WTC11 (cell line): ENCODE measurements at regions not wholly inside any gene's neighbourhood (a gene's known extent, or its start where the extent isn't known, plus 50 kb on each side); places are given as distances from the start of the nearest gene placed in this dataset.
"Not testable (repeated sequence)": the region's sequence is repeated elsewhere in the genome, so short reads cannot be mapped to it uniquely, and the experiment has no call there.

Source experiments
- ATAC-seq: fragments of 200-7000 bp; cut with Tn5 transposase; 2 replicates; pipeline ENCODE4 v1.10.0; 2021; ENCODE audit warnings: mild to moderate bottlenecking, moderate library complexity
- CTCF ChIA-PET: fragments of 300-600 bp; sonication (Branson Sonifier 250); formaldehyde crosslinking; loops from one replicate; lab custom pipeline; 2021; ENCODE audit warnings: antibody characterized with exemption; lab: Charles Lee
- POLR2A ChIA-PET: fragments of 350-600 bp; sonication (Branson Sonifier 250); formaldehyde crosslinking; loops from one replicate; lab custom pipeline; 2021; ENCODE audit warnings: antibody characterized with exemption; lab: Charles Lee
- DNase-seq: peaks from one replicate; pipeline ENCODE4 v3.0.0; 2021; ENCODE audit warnings: low spot score
- H3K27ac Mint-ChIP-seq: 2 replicates; pipeline ENCODE4 v1.8.0; 2021; ENCODE audit warnings: mixed read lengths
- H3K27me3 Mint-ChIP-seq: 2 replicates; pipeline ENCODE4 v1.8.0; 2021; ENCODE audit warnings: low read depth, mild to moderate bottlenecking, moderate library complexity, mixed read lengths
- H3K36me3 Mint-ChIP-seq: 2 replicates; pipeline ENCODE4 v1.8.0; 2021; ENCODE audit warnings: mixed read lengths
- H3K4me1 Mint-ChIP-seq: 2 replicates; pipeline ENCODE4 v1.8.0; 2022; ENCODE audit warnings: mixed read lengths
- H3K4me3 Mint-ChIP-seq: 2 replicates; pipeline ENCODE4 v1.8.0; 2021; ENCODE audit warnings: mild to moderate bottlenecking, moderate library complexity, mixed read lengths
- H3K9me3 Mint-ChIP-seq: 2 replicates; pipeline ENCODE4 v1.8.0; 2021; ENCODE audit warnings: mixed read lengths

DNA sequence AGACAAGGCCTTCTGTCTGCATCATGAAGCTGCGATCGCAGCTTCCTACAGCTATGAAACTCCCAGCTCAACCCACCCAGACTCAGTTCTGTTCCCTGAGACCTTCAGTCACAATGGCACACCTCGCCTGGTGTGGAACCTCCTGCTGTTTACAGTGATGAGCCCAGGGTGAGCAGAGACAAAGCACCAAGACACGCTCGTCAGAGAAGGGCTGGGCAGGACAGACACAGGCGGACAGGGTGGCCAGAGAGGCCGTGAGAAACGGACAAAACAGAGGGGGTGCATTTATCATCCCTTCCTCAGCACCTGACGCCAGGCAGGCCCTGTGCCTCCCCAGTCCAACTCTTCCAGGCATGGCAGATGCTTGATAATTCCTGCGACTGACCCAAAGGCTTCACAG is 178.2 kb downstream of the LMLN start:
- ATAC-seq, H3K27me3 Mint-ChIP-seq, H3K9me3 Mint-ChIP-seq, H3K4me3 Mint-ChIP-seq, H3K27ac Mint-ChIP-seq, POLR2A ChIA-PET, CTCF ChIA-PET, DNase-seq, H3K36me3 Mint-ChIP-seq, H3K4me1 Mint-ChIP-seq: not testable (repeated sequence)

DNA sequence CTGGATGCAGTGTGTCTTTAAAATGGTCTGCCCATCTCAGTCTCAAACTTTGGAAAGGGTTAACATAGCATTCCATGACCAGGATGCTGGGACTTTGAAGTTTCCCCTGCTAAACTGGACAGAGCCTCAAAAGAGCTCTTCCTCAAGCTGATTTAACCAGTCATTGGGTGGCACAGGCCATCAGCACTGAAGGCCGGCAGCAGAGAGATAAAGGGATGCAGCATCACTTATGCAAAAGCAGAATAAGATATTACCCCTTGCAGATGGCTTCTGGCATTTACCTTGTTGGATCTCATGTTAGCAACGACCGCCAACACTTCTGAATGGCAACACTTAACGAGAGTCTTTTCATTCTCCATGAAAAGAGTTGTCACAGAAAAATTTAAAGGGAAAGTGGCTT is 179.0 kb downstream of the LMLN start:
- CTCF ChIA-PET, H3K27me3 Mint-ChIP-seq, H3K9me3 Mint-ChIP-seq, H3K4me3 Mint-ChIP-seq, DNase-seq, H3K4me1 Mint-ChIP-seq, H3K27ac Mint-ChIP-seq, ATAC-seq, H3K36me3 Mint-ChIP-seq, POLR2A ChIA-PET: not testable (repeated sequence)

DNA sequence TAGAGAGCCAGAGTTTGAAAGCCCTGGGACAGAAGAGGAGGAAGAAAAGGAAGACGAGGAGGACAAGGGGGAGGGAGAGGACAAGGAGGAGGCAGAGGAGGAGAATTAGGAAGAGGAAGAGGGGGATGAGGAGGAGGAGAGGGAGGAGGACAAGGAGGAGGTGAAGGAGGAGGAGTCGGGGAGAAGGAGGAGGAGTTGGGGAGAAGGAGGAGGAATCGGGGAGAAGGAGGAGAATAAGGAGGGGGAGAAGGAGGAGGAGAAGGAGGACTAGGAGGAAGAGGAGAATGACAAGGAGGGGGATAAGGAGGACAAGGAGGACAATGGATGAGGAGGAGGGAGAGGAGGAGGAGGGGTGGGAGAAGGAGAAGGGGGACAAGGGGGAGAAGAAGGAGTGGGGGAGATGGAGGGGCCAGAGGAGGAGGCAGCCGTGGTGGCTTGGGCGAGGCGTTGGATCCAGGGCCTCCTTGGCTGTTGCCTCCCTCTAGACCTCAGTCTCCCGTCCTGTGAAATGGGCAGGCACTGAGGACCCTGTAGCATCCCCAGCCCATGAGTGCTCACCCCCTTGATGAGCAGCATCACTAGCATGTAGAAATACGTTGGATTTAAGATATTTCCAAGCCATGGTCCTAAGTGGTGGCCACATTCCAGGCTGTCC is 179.6 kb downstream of the LMLN start:
- H3K9me3 Mint-ChIP-seq, H3K36me3 Mint-ChIP-seq, CTCF ChIA-PET, H3K27me3 Mint-ChIP-seq, ATAC-seq, H3K4me3 Mint-ChIP-seq, H3K4me1 Mint-ChIP-seq, DNase-seq, POLR2A ChIA-PET, H3K27ac Mint-ChIP-seq: not testable (repeated sequence)

- POLR2A ChIA-PET, H3K4me3 Mint-ChIP-seq, ATAC-seq, DNase-seq, H3K9me3 Mint-ChIP-seq, H3K27ac Mint-ChIP-seq, CTCF ChIA-PET, H3K36me3 Mint-ChIP-seq, H3K4me1 Mint-ChIP-seq: not testable (repeated sequence)
- peaks cover 14% of the 10 kb centered on the region for H3K27me3 Mint-ChIP-seq
These were observed 183.5 kb downstream of the LMLN start for GRCh38 chr3:198143300-198144137.

DNA sequence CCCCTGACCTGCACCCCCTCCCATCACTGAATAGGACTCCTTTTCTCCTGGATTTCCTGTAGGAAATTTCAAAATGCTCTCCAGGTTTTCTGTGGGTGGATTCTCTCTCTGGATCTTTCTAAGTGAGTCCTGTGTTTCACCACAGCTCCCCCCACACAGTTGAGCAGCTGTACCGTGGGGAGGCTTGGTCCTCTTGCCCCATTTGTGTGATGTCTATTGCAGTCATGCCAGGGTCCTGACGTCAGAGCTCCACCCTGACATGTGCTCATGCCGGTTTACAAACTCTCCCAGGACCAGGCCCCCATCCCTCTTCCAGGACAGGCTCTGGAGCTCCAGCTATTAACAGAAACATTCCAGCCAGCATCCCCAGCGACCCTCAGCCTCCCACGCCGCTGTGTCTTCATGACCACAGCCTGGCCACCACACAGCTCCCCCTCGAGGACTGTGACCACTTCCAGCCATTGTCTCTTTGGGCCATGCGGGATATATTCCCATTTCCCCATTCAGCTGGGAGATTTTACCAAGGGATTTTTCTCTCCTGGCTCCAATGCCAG is 185.3 kb downstream of the LMLN start:
- CTCF ChIA-PET, H3K4me1 Mint-ChIP-seq, H3K9me3 Mint-ChIP-seq, H3K36me3 Mint-ChIP-seq, POLR2A ChIA-PET, DNase-seq, ATAC-seq, H3K27ac Mint-ChIP-seq, H3K4me3 Mint-ChIP-seq: not testable (repeated sequence)
- peaks cover 14% of the 10 kb centered on the region for H3K27me3 Mint-ChIP-seq

DNA sequence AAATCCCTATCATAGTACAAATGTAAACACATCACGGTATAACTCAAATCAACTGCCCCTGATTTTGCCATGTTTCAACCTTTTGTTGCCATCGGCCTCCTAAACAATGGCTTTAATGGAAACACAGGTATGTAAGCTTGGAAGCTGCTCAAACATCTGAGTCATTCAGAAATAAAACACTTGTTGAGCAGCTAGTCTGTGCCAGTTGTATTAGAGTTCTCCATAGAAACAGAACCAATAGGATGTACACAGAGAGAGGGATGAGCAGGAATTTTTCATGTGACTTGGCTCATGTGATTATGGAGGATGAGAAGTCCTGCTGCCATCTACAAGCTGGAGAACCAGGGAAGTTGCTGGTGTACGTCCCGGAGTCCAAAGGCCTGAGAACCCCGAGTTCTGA is 186.1 kb downstream of the LMLN start:
- DNase-seq, H3K4me3 Mint-ChIP-seq, H3K27ac Mint-ChIP-seq, H3K36me3 Mint-ChIP-seq, H3K9me3 Mint-ChIP-seq, CTCF ChIA-PET, POLR2A ChIA-PET, H3K4me1 Mint-ChIP-seq, ATAC-seq: not testable (repeated sequence)
- H3K27me3 Mint-ChIP-seq: peaks cover 14% of the 10 kb centered on the region

- peaks cover 14% of the 10 kb centered on the region for H3K27me3 Mint-ChIP-seq
- H3K4me1 Mint-ChIP-seq, H3K9me3 Mint-ChIP-seq, DNase-seq, H3K4me3 Mint-ChIP-seq, H3K36me3 Mint-ChIP-seq, CTCF ChIA-PET, ATAC-seq, H3K27ac Mint-ChIP-seq, POLR2A ChIA-PET: not testable (repeated sequence)
These were observed 186.6 kb downstream of the LMLN start for GRCh38 chr3:198146559-198147164.

DNA sequence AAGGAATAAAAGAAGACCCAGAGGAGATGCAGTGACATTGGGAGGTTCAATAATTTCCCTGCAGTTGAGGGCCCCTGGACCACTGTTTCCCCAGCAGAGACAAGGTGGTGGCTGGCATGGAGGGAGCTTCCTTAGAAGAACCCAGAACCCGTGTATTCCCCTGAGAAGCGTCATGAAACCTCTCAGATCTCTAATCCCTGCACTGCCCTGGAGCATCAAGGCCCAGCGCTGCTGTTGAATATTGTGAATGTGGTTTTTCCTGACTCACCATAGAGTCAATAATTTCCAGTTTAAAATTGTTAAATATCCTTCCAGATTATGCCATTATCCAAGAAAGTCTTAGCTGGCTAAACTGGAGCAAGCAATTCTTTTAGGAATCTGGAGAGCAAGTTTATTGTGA is 187.2 kb downstream of the LMLN start:
- POLR2A ChIA-PET, H3K9me3 Mint-ChIP-seq, H3K36me3 Mint-ChIP-seq, ATAC-seq, H3K27ac Mint-ChIP-seq, DNase-seq, H3K4me3 Mint-ChIP-seq, H3K4me1 Mint-ChIP-seq: not testable (repeated sequence)
- CTCF ChIA-PET: interaction anchor here (1.0 kb wide), 2 partner anchors 67 to 97 kb away, joined by 5 to 8 read pairs; no protein-coding TSS in a partner anchor
- H3K27me3 Mint-ChIP-seq: peaks cover 14% of the 10 kb centered on the region
